ENCODE measurements at regions not wholly inside any gene's neighbourhood (a gene's known extent, or its start where the extent isn't known, plus 50 kb on each side); places are given as distances from the start of the nearest gene placed in this dataset.
"Not testable (repeated sequence)": the region's sequence is repeated elsewhere in the genome, so short reads cannot be mapped to it uniquely, and the experiment has no call there.

DNA sequence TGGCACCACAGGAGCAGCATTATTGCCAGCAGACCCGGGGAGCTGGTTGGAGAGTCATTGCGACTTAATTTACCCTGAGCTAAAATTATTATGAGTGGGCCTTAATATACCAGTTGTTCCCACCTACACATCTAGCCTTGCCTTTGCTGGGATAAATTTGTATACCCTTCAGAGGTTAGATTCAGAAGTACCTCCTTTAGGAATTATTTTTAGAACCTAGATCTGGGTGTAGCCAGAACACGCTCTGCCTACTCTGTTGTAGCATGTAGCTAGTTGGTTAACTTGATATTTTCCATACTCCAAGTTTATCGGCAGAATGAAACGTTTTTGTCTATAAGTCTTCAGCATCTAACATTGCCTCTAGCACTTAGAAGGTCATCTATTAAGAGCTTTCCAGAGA, 65.5 kb upstream of the SEC22B start:
- TF ChIP-seq, protein P1, sequence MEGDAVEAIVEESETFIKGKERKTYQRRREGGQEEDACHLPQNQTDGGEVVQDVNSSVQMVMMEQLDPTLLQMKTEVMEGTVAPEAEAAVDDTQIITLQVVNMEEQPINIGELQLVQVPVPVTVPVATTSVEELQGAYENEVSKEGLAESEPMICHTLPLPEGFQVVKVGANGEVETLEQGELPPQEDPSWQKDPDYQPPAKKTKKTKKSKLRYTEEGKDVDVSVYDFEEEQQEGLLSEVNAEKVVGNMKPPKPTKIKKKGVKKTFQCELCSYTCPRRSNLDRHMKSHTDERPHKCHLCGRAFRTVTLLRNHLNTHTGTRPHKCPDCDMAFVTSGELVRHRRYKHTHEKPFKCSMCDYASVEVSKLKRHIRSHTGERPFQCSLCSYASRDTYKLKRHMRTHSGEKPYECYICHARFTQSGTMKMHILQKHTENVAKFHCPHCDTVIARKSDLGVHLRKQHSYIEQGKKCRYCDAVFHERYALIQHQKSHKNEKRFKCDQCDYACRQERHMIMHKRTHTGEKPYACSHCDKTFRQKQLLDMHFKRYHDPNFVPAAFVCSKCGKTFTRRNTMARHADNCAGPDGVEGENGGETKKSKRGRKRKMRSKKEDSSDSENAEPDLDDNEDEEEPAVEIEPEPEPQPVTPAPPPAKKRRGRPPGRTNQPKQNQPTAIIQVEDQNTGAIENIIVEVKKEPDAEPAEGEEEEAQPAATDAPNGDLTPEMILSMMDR (tag by site-specific recombination; IDR thresholded peaks at IDR 0.05) = not testable (repeated sequence)
- not testable (repeated sequence) for TF ChIP-seq PBX3 (CRISPR knock-in tag; IDR thresholded peaks at IDR 0.05); ZNF221 (tag by site-specific recombination; IDR thresholded peaks at IDR 0.05; ENCODE audit: borderline replicate concordance); ZNF645 (tag by site-specific recombination; IDR thresholded peaks at IDR 0.05); ZNF274 (IDR thresholded peaks at IDR 0.05; ENCODE audit: low read length); ZNF274 (tag by site-specific recombination; IDR thresholded peaks at IDR 0.05; ENCODE audit: borderline replicate concordance)
- TF ChIP-seq, protein P2, sequence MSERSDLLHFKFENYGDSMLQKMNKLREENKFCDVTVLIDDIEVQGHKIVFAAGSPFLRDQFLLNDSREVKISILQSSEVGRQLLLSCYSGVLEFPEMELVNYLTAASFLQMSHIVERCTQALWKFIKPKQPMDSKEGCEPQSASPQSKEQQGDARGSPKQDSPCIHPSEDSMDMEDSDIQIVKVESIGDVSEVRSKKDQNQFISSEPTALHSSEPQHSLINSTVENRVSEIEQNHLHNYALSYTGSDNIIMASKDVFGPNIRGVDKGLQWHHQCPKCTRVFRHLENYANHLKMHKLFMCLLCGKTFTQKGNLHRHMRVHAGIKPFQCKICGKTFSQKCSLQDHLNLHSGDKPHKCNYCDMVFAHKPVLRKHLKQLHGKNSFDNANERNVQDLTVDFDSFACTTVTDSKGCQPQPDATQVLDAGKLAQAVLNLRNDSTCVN (tag by site-specific recombination; optimal IDR thresholded peaks at IDR 0.05) = not testable (repeated sequence)
- TF ChIP-seq, protein P3, sequence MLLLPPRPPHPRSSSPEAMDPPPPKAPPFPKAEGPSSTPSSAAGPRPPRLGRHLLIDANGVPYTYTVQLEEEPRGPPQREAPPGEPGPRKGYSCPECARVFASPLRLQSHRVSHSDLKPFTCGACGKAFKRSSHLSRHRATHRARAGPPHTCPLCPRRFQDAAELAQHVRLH (tag by site-specific recombination; IDR thresholded peaks at IDR 0.05) = not testable (repeated sequence)
